ENCODE measurements at regions not wholly inside any gene's neighbourhood (a gene's known extent, or its start where the extent isn't known, plus 50 kb on each side); places are given as distances from the start of the nearest gene placed in this dataset.

- ATAC-seq (no peak), DNase-seq (ENCODE audit: low read depth, low spot score) (no peak)
- intact Hi-C loops (cut with micrococcal nuclease; ENCODE audit: unreplicated experiment) (no loop called here), in situ Hi-C loops (cut with HindIII; ENCODE audit: low pct_unique_long_range_greater_than_20kb, low sequenced_read_pairs) (no loop called here)
- Histone ChIP-seq H3K4me1 (ENCODE audit: control insufficient read depth, insufficient read depth, low read length) (no peaks in the 10 kb centered on the region), H3K27ac (ENCODE audit: low read length) (no peak overlapping the region), H3K9me3 (ENCODE audit: control insufficient read depth, insufficient read depth, low read depth, low read length) (no peaks in the 10 kb centered on the region), H3K27me3 (ENCODE audit: control insufficient read depth, insufficient read depth, low read length) (no peaks in the 10 kb centered on the region), H3K36me3 (ENCODE audit: control insufficient read depth, insufficient read depth, low read length) (no peaks in the 10 kb centered on the region), H3K4me3 (ENCODE audit: low read depth in 2 of 2, low read length in 2 of 2) (no peak overlapping the region)
- CTCF ChIA-PET, result no interaction called here
- POLR2A ChIA-PET, result no interaction called here
- TF ChIP-seq POLR2AphosphoS5 (IDR thresholded peaks at IDR 0.05; ENCODE audit: low read depth, low read length) (no peak), CTCF (IDR thresholded peaks at IDR 0.05) (no peak), TCF7L2 (IDR thresholded peaks at IDR 0.05; ENCODE audit: low read depth, low read length) (no peak), SIN3A (IDR thresholded peaks at IDR 0.05; ENCODE audit: borderline replicate concordance, insufficient read depth, low read depth, low read length) (no peak), REST (IDR thresholded peaks at IDR 0.05; ENCODE audit: insufficient read depth in 1 of 2, low read depth in 2 of 2, low read length in 1 of 2) (no peak)
- BruUV-seq (replicated peaks), result no TSS peak
These were observed 303.1 kb upstream of the SEMA6D start for GRCh38 chr15:47414207-47414606.

GRCh38 chr15:47415539-47415971 lies 301.8 kb upstream of the SEMA6D start:
- TF ChIP-seq SIN3A (IDR thresholded peaks at IDR 0.05; ENCODE audit: borderline replicate concordance, insufficient read depth, low read depth, low read length) (no peak), TCF7L2 (IDR thresholded peaks at IDR 0.05; ENCODE audit: low read depth, low read length) (no peak), REST (IDR thresholded peaks at IDR 0.05; ENCODE audit: insufficient read depth in 1 of 2, low read depth in 2 of 2, low read length in 1 of 2) (no peak), POLR2AphosphoS5 (IDR thresholded peaks at IDR 0.05; ENCODE audit: low read depth, low read length) (no peak), CTCF (IDR thresholded peaks at IDR 0.05) (no peak)
- H3K27ac ChIP-seq (ENCODE audit: low read length), result no peak overlapping the region
- intact Hi-C loops (cut with micrococcal nuclease; ENCODE audit: unreplicated experiment) (no loop called here), in situ Hi-C loops (cut with HindIII; ENCODE audit: low pct_unique_long_range_greater_than_20kb, low sequenced_read_pairs) (no loop called here)
- no peaks in the 10 kb centered on the region for H3K4me1 ChIP-seq (ENCODE audit: control insufficient read depth, insufficient read depth, low read length)
- no peak overlapping the region for H3K4me3 ChIP-seq (ENCODE audit: low read depth in 2 of 2, low read length in 2 of 2)
- no peaks in the 10 kb centered on the region for H3K9me3 ChIP-seq (ENCODE audit: control insufficient read depth, insufficient read depth, low read depth, low read length)
- no TSS peak for BruUV-seq (replicated peaks)
- DNase-seq (ENCODE audit: low read depth, low spot score) (no peak), ATAC-seq (no peak)
- ChIA-PET POLR2A (no interaction called here), CTCF (no interaction called here)
- H3K36me3 ChIP-seq (ENCODE audit: control insufficient read depth, insufficient read depth, low read length), result no peaks in the 10 kb centered on the region
- H3K27me3 ChIP-seq (ENCODE audit: control insufficient read depth, insufficient read depth, low read length), result no peaks in the 10 kb centered on the region
